ENCODE measurements at regions not wholly inside any gene's neighbourhood (a gene's known extent, or its start where the extent isn't known, plus 50 kb on each side); places are given as distances from the start of the nearest gene placed in this dataset.

DNA sequence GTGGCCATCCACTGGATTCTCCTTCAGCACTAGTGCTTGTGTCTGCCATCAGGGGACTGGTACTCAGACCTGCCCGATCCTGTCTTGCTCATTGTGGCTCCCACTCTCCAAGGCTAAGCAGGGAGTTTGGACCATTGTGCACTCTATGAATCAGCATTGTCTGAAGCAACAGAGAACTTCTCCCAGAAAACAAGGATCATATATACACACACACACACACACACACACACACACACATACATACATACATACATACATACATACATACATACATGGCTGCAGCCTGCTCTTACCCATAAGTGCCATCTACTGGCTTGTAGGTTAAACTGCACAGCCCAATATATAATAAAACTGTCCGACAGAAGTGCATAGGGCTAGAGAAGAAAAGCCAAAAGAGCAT lies 345.3 kb upstream of the LCORL start:
- ChIA-PET POLR2A (no interaction called here), CTCF (interaction anchor here (0.7 to 4.5 kb wide), 10 partner anchors 12 to 550 kb away, joined by 3 to 40 read pairs (median 3); no protein-coding TSS in a partner anchor)
- H4K20me1 ChIP-seq (ENCODE audit: insufficient read depth), result no peaks in the 10 kb centered on the region
- 33% methylated on average over 2 of the region's 2 CpGs for WGBS (ENCODE audit: low lambda C conversion rate)
- TF ChIP-seq, protein P1, sequence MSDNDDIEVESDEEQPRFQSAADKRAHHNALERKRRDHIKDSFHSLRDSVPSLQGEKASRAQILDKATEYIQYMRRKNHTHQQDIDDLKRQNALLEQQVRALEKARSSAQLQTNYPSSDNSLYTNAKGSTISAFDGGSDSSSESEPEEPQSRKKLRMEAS (IDR thresholded peaks at IDR 0.05; ENCODE audit: low read depth), result no peak
- TF ChIP-seq, protein P2, sequence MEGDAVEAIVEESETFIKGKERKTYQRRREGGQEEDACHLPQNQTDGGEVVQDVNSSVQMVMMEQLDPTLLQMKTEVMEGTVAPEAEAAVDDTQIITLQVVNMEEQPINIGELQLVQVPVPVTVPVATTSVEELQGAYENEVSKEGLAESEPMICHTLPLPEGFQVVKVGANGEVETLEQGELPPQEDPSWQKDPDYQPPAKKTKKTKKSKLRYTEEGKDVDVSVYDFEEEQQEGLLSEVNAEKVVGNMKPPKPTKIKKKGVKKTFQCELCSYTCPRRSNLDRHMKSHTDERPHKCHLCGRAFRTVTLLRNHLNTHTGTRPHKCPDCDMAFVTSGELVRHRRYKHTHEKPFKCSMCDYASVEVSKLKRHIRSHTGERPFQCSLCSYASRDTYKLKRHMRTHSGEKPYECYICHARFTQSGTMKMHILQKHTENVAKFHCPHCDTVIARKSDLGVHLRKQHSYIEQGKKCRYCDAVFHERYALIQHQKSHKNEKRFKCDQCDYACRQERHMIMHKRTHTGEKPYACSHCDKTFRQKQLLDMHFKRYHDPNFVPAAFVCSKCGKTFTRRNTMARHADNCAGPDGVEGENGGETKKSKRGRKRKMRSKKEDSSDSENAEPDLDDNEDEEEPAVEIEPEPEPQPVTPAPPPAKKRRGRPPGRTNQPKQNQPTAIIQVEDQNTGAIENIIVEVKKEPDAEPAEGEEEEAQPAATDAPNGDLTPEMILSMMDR (IDR thresholded peaks at IDR 0.05), result peak; percentile 45
- TF ChIP-seq RAD21 (IDR thresholded peaks at IDR 0.05; ENCODE audit: low read length) (peak; percentile 82), EP300 (IDR thresholded peaks at IDR 0.05; ENCODE audit: borderline replicate concordance in 1 of 2, low read depth in 1 of 2, low read length in 1 of 2) (no peak), SMC3 (IDR thresholded peaks at IDR 0.05; ENCODE audit: low read depth, low read length) (peak; percentile 66), RXRA (IDR thresholded peaks at IDR 0.05; ENCODE audit: borderline replicate concordance, low read depth) (no peak)
- no peaks in the 10 kb centered on the region for H3K79me2 ChIP-seq (ENCODE audit: insufficient read depth)
- H3K9ac ChIP-seq, result no peak overlapping the region
- H3K36me3 ChIP-seq (replicated peaks in 1 of 2; ENCODE audit: control insufficient read depth in 1 of 2, insufficient read depth in 2 of 2, low read length in 1 of 2), result no peaks in the 10 kb centered on the region
- H3K27me3 ChIP-seq (ENCODE audit: insufficient read depth), result no peaks in the 10 kb centered on the region
- H3K9me3 ChIP-seq, result no peaks in the 10 kb centered on the region
- no peak overlapping the region for H2AFZ ChIP-seq (ENCODE audit: low read depth)
- peaks cover 0 to 2% of the 10 kb centered on the region in 2 experiments; a peak in 1 of 4 replicates for H3K4me1 ChIP-seq (ENCODE audit: control insufficient read depth in 1 of 2, insufficient read depth in 2 of 2, low read depth in 1 of 2, low read length in 1 of 2)
- no peaks in the 10 kb centered on the region for H3K9me2 ChIP-seq
- H3K27ac ChIP-seq (ENCODE audit: low read depth in 2 of 2, low read length in 1 of 2), result no peak overlapping the region
- H3F3A ChIP-seq (replicated peaks; ENCODE audit: insufficient read depth), result no peaks in the 10 kb centered on the region
- peak overlapping the region in 1 of 2 experiments; percentile 26; a peak in 1 of 4 replicates for H3K4me3 ChIP-seq (ENCODE audit: low read depth in 2 of 2, low read length in 1 of 2)
- peak; percentile 5 for DNase-seq
- H3K4me2 ChIP-seq, result no peak overlapping the region

DNA sequence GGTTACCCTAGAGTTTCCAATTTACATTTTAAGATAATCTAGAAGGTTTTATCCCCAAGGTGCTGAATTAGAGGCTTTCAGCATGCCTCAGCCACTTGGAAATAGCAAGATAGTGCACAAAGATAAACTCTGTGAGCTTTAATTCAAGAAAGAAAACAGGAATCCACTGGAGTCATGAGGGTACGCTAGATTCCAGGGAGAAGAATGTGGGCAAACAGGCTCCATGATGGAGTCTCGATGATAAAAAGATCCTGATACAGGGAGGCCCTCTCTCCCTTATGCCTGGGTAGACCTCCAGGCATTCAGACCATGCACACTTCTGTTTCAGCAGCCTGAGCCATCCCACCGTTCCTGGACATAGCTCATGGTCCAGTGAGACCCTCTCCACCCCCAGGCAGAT lies 344.6 kb upstream of the LCORL start:
- no peaks in the 10 kb centered on the region for H3K36me3 ChIP-seq (replicated peaks in 1 of 2; ENCODE audit: control insufficient read depth in 1 of 2, insufficient read depth in 2 of 2, low read length in 1 of 2)
- no peak overlapping the region for H3K27ac ChIP-seq (ENCODE audit: low read depth in 2 of 2, low read length in 1 of 2)
- H3K27me3 ChIP-seq (ENCODE audit: insufficient read depth), result no peaks in the 10 kb centered on the region
- no peaks in the 10 kb centered on the region for H3K9me2 ChIP-seq
- CTCF ChIA-PET, result interaction anchor here (0.7 to 4.5 kb wide), 7 partner anchors 13 to 550 kb away, joined by 3 to 40 read pairs (median 3); no protein-coding TSS in a partner anchor
- H3K9me3 ChIP-seq, result no peaks in the 10 kb centered on the region
- H3F3A ChIP-seq (replicated peaks; ENCODE audit: insufficient read depth), result no peaks in the 10 kb centered on the region
- WGBS (ENCODE audit: low lambda C conversion rate), result 28% methylated on average over 2 of the region's 3 CpGs
- H3K4me3 ChIP-seq (ENCODE audit: low read depth in 2 of 2, low read length in 1 of 2), result no peak overlapping the region
- no peak overlapping the region for H2AFZ ChIP-seq (ENCODE audit: low read depth)
- no peaks in the 10 kb centered on the region for H3K79me2 ChIP-seq (ENCODE audit: insufficient read depth)
- no peak overlapping the region for H3K9ac ChIP-seq
- H4K20me1 ChIP-seq (ENCODE audit: insufficient read depth), result no peaks in the 10 kb centered on the region
- H3K4me2 ChIP-seq, result no peak overlapping the region
- H3K4me1 ChIP-seq (ENCODE audit: control insufficient read depth in 1 of 2, insufficient read depth in 2 of 2, low read depth in 1 of 2, low read length in 1 of 2), result peaks cover 0 to 2% of the 10 kb centered on the region in 2 experiments; a peak in 1 of 4 replicates
- POLR2A ChIA-PET, result no interaction called here
- no peak for DNase-seq
- no peak for TF ChIP-seq EP300 (IDR thresholded peaks at IDR 0.05; ENCODE audit: borderline replicate concordance in 1 of 2, low read depth in 1 of 2, low read length in 1 of 2)
- TF ChIP-seq EZH2phosphoT487 (IDR thresholded peaks at IDR 0.05; ENCODE audit: borderline replicate concordance, low read depth), result no peak
- TF ChIP-seq, protein P3, sequence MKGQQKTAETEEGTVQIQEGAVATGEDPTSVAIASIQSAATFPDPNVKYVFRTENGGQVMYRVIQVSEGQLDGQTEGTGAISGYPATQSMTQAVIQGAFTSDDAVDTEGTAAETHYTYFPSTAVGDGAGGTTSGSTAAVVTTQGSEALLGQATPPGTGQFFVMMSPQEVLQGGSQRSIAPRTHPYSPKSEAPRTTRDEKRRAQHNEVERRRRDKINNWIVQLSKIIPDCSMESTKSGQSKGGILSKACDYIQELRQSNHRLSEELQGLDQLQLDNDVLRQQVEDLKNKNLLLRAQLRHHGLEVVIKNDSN (IDR thresholded peaks at IDR 0.05; ENCODE audit: borderline replicate concordance, low read depth), result no peak
- TF ChIP-seq RFX5 (IDR thresholded peaks at IDR 0.05; ENCODE audit: low read length), result no peak
- TF ChIP-seq, protein P2 (IDR thresholded peaks at IDR 0.05), result no peak
- TF ChIP-seq, protein P4, sequence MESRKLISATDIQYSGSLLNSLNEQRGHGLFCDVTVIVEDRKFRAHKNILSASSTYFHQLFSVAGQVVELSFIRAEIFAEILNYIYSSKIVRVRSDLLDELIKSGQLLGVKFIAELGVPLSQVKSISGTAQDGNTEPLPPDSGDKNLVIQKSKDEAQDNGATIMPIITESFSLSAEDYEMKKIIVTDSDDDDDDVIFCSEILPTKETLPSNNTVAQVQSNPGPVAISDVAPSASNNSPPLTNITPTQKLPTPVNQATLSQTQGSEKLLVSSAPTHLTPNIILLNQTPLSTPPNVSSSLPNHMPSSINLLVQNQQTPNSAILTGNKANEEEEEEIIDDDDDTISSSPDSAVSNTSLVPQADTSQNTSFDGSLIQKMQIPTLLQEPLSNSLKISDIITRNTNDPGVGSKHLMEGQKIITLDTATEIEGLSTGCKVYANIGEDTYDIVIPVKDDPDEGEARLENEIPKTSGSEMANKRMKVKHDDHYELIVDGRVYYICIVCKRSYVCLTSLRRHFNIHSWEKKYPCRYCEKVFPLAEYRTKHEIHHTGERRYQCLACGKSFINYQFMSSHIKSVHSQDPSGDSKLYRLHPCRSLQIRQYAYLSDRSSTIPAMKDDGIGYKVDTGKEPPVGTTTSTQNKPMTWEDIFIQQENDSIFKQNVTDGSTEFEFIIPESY (IDR thresholded peaks at IDR 0.05; ENCODE audit: borderline replicate concordance, low read depth), result no peak
- TF ChIP-seq FOSL2 (IDR thresholded peaks at IDR 0.05; ENCODE audit: borderline replicate concordance, low read depth), result no peak
- TF ChIP-seq MEF2A (IDR thresholded peaks at IDR 0.05; ENCODE audit: borderline replicate concordance, low read depth), result no peak
- no peak for TF ChIP-seq TCF12 (IDR thresholded peaks at IDR 0.05)
- no peak for TF ChIP-seq NFIC (IDR thresholded peaks at IDR 0.05; ENCODE audit: borderline replicate concordance)
- TF ChIP-seq, protein P5, sequence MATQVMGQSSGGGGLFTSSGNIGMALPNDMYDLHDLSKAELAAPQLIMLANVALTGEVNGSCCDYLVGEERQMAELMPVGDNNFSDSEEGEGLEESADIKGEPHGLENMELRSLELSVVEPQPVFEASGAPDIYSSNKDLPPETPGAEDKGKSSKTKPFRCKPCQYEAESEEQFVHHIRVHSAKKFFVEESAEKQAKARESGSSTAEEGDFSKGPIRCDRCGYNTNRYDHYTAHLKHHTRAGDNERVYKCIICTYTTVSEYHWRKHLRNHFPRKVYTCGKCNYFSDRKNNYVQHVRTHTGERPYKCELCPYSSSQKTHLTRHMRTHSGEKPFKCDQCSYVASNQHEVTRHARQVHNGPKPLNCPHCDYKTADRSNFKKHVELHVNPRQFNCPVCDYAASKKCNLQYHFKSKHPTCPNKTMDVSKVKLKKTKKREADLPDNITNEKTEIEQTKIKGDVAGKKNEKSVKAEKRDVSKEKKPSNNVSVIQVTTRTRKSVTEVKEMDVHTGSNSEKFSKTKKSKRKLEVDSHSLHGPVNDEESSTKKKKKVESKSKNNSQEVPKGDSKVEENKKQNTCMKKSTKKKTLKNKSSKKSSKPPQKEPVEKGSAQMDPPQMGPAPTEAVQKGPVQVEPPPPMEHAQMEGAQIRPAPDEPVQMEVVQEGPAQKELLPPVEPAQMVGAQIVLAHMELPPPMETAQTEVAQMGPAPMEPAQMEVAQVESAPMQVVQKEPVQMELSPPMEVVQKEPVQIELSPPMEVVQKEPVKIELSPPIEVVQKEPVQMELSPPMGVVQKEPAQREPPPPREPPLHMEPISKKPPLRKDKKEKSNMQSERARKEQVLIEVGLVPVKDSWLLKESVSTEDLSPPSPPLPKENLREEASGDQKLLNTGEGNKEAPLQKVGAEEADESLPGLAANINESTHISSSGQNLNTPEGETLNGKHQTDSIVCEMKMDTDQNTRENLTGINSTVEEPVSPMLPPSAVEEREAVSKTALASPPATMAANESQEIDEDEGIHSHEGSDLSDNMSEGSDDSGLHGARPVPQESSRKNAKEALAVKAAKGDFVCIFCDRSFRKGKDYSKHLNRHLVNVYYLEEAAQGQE (IDR thresholded peaks at IDR 0.05; ENCODE audit: low read depth, low read length), result no peak
- TF ChIP-seq, protein P1 (IDR thresholded peaks at IDR 0.05; ENCODE audit: low read depth), result no peak

Measured in SK-N-SH (cell line).